IMR-90 (cell line): ENCODE measurements at regions not wholly inside any gene's neighbourhood (a gene's known extent, or its start where the extent isn't known, plus 50 kb on each side); places are given as distances from the start of the nearest gene placed in this dataset.

Experiments used
- ATAC-seq: fragments of 200-7000 bp; cut with Tn5 transposase; 2 replicates; pipeline ENCODE4 v1.9.1; 2020; ENCODE audit warnings: low read depth, mild to moderate bottlenecking, moderate library complexity
- BruUV-seq: library from RNA; stranded (reverse); fragments of 400-500 nt; replicated peaks from 2 replicates; lab custom pipeline; 2021; lab: Mats Ljungman, UMichigan
- CTCF ChIA-PET: fragments of 300-600 bp; formaldehyde crosslinking; extraction: SDS; loops from one replicate; lab custom pipeline; 2021; ENCODE audit warnings: antibody characterized with exemption; lab: Yijun Ruan, JAX
- POLR2A ChIA-PET: fragments of 300-600 bp; sonication (Branson Sonifier 250); formaldehyde crosslinking; loops from one replicate; lab custom pipeline; 2022; ENCODE audit warnings: antibody characterized with exemption; ENCODE audit not compliant: unreplicated experiment; lab: Charles Lee
- DNase-seq: peaks from one replicate; pipeline ENCODE4 v3.0.0; 2013
- H2AFZ ChIP-seq: replicated peaks from 2 replicates; pipeline ENCODE3; 2013; ENCODE audit warnings: low read length, mild to moderate bottlenecking; ENCODE audit not compliant: poor library complexity
- H2AK5ac ChIP-seq: 2 replicates; pipeline ENCODE4 v1.6.1; 2013; ENCODE audit warnings: low read depth, low read length, inconsistent platforms
- H2AK9ac ChIP-seq: replicated peaks from 2 replicates; pipeline ENCODE3; 2013; ENCODE audit warnings: mild to moderate bottlenecking, low read depth, low read length, moderate library complexity; ENCODE audit not compliant: poor library complexity
- H2BK120ac ChIP-seq: 2 replicates; pipeline ENCODE4 v1.6.1; 2013; ENCODE audit warnings: low read depth, low read length, inconsistent platforms
- H2BK15ac ChIP-seq: 3 replicates; pipeline ENCODE4 v1.6.1; 2013; ENCODE audit warnings: low read depth, low read length, inconsistent platforms
- H2BK20ac ChIP-seq: 2 replicates; pipeline ENCODE4 v1.6.1; 2013; ENCODE audit warnings: low read depth, mild to moderate bottlenecking, inconsistent platforms, low read length, moderate library complexity
- H2BK5ac ChIP-seq: 2 replicates; pipeline ENCODE4 v1.6.1; 2013; ENCODE audit warnings: mild to moderate bottlenecking, low read depth, low read length, inconsistent platforms; ENCODE audit not compliant: poor library complexity, severe bottlenecking
- H3K14ac ChIP-seq: replicated peaks from 2 replicates; pipeline ENCODE4 v1.6.1; 2013; ENCODE audit warnings: low read depth, low read length, inconsistent platforms
- H3K18ac ChIP-seq: 2 replicates; pipeline ENCODE4 v1.6.1; 2013; ENCODE audit warnings: low read depth, low read length, control low read depth
- H3K23ac ChIP-seq: 2 replicates; pipeline ENCODE4 v1.6.1; 2013; ENCODE audit warnings: low read depth, low read length, inconsistent platforms
- H3K27ac ChIP-seq: 2 replicates; pipeline ENCODE4 v1.5.1; 2013; ENCODE audit warnings: mild to moderate bottlenecking, control low read depth, low read length; ENCODE audit not compliant: insufficient read depth
- H3K27me3 ChIP-seq: 2 replicates; pipeline ENCODE4 v1.6.1; 2013; ENCODE audit warnings: low read length; ENCODE audit not compliant: control insufficient read depth, insufficient read depth
- H3K36me3 ChIP-seq: 2 replicates; pipeline ENCODE4 v1.6.1; 2013; ENCODE audit warnings: low read length, mixed read lengths; ENCODE audit not compliant: control insufficient read depth, insufficient read depth
- H3K4ac ChIP-seq: 2 replicates; pipeline ENCODE4 v1.6.1; 2013; ENCODE audit warnings: low read depth, low read length, inconsistent platforms
- H3K4me1 ChIP-seq: 2 replicates; pipeline ENCODE4 v1.6.1; 2013; ENCODE audit warnings: low read length, mixed read lengths; ENCODE audit not compliant: control insufficient read depth, insufficient read depth
- H3K4me2 ChIP-seq: 2 replicates; pipeline ENCODE4 v1.6.1; 2013; ENCODE audit warnings: low read depth, mild to moderate bottlenecking, control low read depth, low read length, moderate library complexity
- H3K4me3 ChIP-seq: 2 replicates; pipeline ENCODE4 v1.5.1; 2013; ENCODE audit warnings: low read depth, mild to moderate bottlenecking, control low read depth, low read length, moderate library complexity; ENCODE audit not compliant: insufficient read depth
- H3K56ac ChIP-seq: 2 replicates; pipeline ENCODE4 v1.6.1; 2013; ENCODE audit warnings: low read length, inconsistent platforms; ENCODE audit not compliant: insufficient read depth; ENCODE audit errors: extremely low read depth
- H3K79me1 ChIP-seq, 2 experiments: 2 replicates each; pipeline ENCODE4 v1.6.1; 2013; ENCODE audit warnings: low read length in 2 of 2, inconsistent platforms in 1 of 2, low read depth in 1 of 2
- H3K9ac ChIP-seq: 2 replicates; pipeline ENCODE4 v1.6.1; 2013; ENCODE audit warnings: low read depth, low read length, control low read depth
- H3K9me1 ChIP-seq: 2 replicates; pipeline ENCODE4 v1.6.1; 2013; ENCODE audit warnings: low read length, inconsistent platforms; ENCODE audit not compliant: insufficient read depth
- H3K9me3 ChIP-seq: 2 replicates; pipeline ENCODE4 v1.6.1; 2013; ENCODE audit warnings: low read length; ENCODE audit not compliant: control insufficient read depth, insufficient read depth
- H4K20me1 ChIP-seq: 2 replicates; pipeline ENCODE4 v1.6.1; 2013; ENCODE audit warnings: low read length, inconsistent platforms; ENCODE audit not compliant: insufficient read depth
- H4K5ac ChIP-seq: 2 replicates; pipeline ENCODE4 v1.6.1; 2013; ENCODE audit warnings: mild to moderate bottlenecking, low read depth, low read length, control low read depth
- H4K8ac ChIP-seq, 2 experiments: 2 replicates each; pipeline ENCODE4 v1.6.1; 2013; ENCODE audit warnings: low read depth in 2 of 2, low read length in 2 of 2, control low read depth in 1 of 2, inconsistent platforms in 1 of 2
- H4K91ac ChIP-seq: 2 replicates; pipeline ENCODE4 v1.6.1; 2013; ENCODE audit warnings: low read depth, low read length, inconsistent platforms; ENCODE audit not compliant: insufficient read depth
- BHLHE40 ChIP-seq: fragments of 150-350 bp; IDR thresholded peaks from 2 replicates; pipeline ENCODE4 v1.6.1; 2016; ENCODE audit warnings: mild to moderate bottlenecking, low read depth, low read length
- CHD1 ChIP-seq: IDR thresholded peaks from 2 replicates; pipeline ENCODE4 v1.6.1; 2012; ENCODE audit warnings: low read depth, low read length, improper control_type of control experiment
- ELK1 ChIP-seq: fragments of 150-350 bp; IDR thresholded peaks from 2 replicates; pipeline ENCODE4 v1.6.1; 2016; ENCODE audit warnings: low read depth, mild to moderate bottlenecking, low read length, moderate library complexity, borderline replicate concordance
- FOS ChIP-seq: fragments of 150-350 bp; IDR thresholded peaks from 2 replicates; pipeline ENCODE4 v1.6.1; 2016; ENCODE audit warnings: low read depth, low read length
- MAFK ChIP-seq: IDR thresholded peaks from 2 replicates; pipeline ENCODE4 v1.6.1; 2012; ENCODE audit warnings: low read depth, low read length, improper control_type of control experiment
- MXI1 ChIP-seq: IDR thresholded peaks from 2 replicates; pipeline ENCODE4 v1.6.1; 2012; ENCODE audit warnings: low read depth, mild to moderate bottlenecking, low read length, moderate library complexity, borderline replicate concordance
- NFE2L2 ChIP-seq: fragments of 150-350 bp; IDR thresholded peaks from 2 replicates; pipeline ENCODE4 v1.6.1; 2016; ENCODE audit warnings: low read depth, mild to moderate bottlenecking, low read length
- POLR2A ChIP-seq: IDR thresholded peaks from 2 replicates; pipeline ENCODE4 v1.6.1; 2012; ENCODE audit warnings: mild to moderate bottlenecking, low read depth, low read length
- RCOR1 ChIP-seq: IDR thresholded peaks from 2 replicates; pipeline ENCODE4 v1.6.1; 2012; ENCODE audit warnings: mild to moderate bottlenecking, low read length, improper control_type of control experiment; ENCODE audit not compliant: insufficient replicate concordance
- RFX5 ChIP-seq: IDR thresholded peaks from 2 replicates; pipeline ENCODE4 v1.8.0; 2012; ENCODE audit warnings: low read depth, mild to moderate bottlenecking, low read length, moderate library complexity
- USF2 ChIP-seq: fragments of 150-350 bp; IDR thresholded peaks from 2 replicates; pipeline ENCODE4 v1.6.1; 2017; ENCODE audit warnings: mild to moderate bottlenecking, antibody characterized with exemption, low read length, low read depth
- WGBS, 2 experiments: methylation state at CpG; one replicate each; pipeline versions ENCODE4 v1.1.5 to v1.1.7; 2013; ENCODE audit warnings: missing lambda C conversion rate in 2 of 2; ENCODE audit not compliant: insufficient read length in 1 of 2; ENCODE audit errors: extremely low coverage in 2 of 2; 5-methylcytosine and 5-hydroxymethylcytosine counted together
- dilution Hi-C: fragments of 300-500 bp; cut with HindIII; formaldehyde crosslinking; loops from one replicate; pipeline ENCODE4 v1.14.3; 2018; ENCODE audit warnings: low sequenced_read_pairs; ENCODE audit not compliant: unreplicated experiment
- in situ Hi-C: fragments of 300-500 bp; cut with MboI; formaldehyde crosslinking; loops from 3 replicates; pipeline ENCODE4 v1.14.3; 2019; ENCODE audit warnings: low sequenced_read_pairs, inconsistent platforms, mixed read lengths
- intact Hi-C: fragments of 100-400 bp; cut with micrococcal nuclease; formaldehyde crosslinking; loops from 2 replicates; pipeline ENCODE4 v1.10.0; 2022

GRCh38 chr4:126772662-126773061, 860.1 kb upstream of the INTU start:
- Histone ChIP-seq H3K14ac (no peak overlapping the region), H3K79me1 (no peaks in the 10 kb centered on the region), H3K27me3 (no peaks in the 10 kb centered on the region), H3K4ac (no peak overlapping the region), H3K18ac (no peak overlapping the region), H2BK20ac (no peak overlapping the region), H3K9me1 (no peaks in the 10 kb centered on the region), H3K4me1 (peaks cover 6% of the 10 kb centered on the region; the same call in 1 of the 2 replicates), H4K20me1 (no peaks in the 10 kb centered on the region), H2AK9ac (no peak overlapping the region), H3K27ac (no peak overlapping the region), H3K9ac (no peak overlapping the region), H3K56ac (no peak overlapping the region), H3K4me2 (no peak overlapping the region), H4K5ac (no peak overlapping the region), H3K36me3 (no peaks in the 10 kb centered on the region), H2BK15ac (no peak overlapping the region), H2AK5ac (no peak overlapping the region), H4K8ac (no peak overlapping the region), H3K4me3 (no peak overlapping the region), H3K9me3 (0 out of 2 replicates have a peak, but pooled peaks cover 2% of the 10 kb centered on the region), H4K91ac (no peak overlapping the region), H3K23ac (no peak overlapping the region), H2AFZ (no peak overlapping the region), H2BK120ac (no peak overlapping the region), H2BK5ac (peak overlapping the region; percentile 46)
- ChIA-PET POLR2A (no interaction called here), CTCF (interaction anchor here (0.9 kb wide), 1 partner anchor 13 kb away, joined by 3 read pairs; no protein-coding TSS in a partner anchor)
- dilution Hi-C loops: no loop called here
- TF ChIP-seq POLR2A (no peak), BHLHE40 (no peak), CHD1 (no peak), RCOR1 (no peak), MAFK (no peak), RFX5 (no peak), MXI1 (no peak), ELK1 (no peak), USF2 (no peak), FOS (no peak), NFE2L2 (no peak)
- BruUV-seq: no TSS peak
- WGBS, 2 experiments: no CpG with 5 or more reads among the region's 3 CpGs
- intact Hi-C loops: no loop called here
- peak; percentile 34 for DNase-seq
- no peak for ATAC-seq
- in situ Hi-C loops: no loop called here
